ENCODE measurements at regions not wholly inside any gene's neighbourhood (a gene's known extent, or its start where the extent isn't known, plus 50 kb on each side); places are given as distances from the start of the nearest gene placed in this dataset.

GRCh38 chr6:104087765-104088164 lies 772.0 kb downstream of the HACE1 start:
- no peak for DNase-seq (ENCODE audit: low read depth in 2 of 2)

- no peak for DNase-seq (ENCODE audit: low read depth in 2 of 2)
These were observed 791.4 kb downstream of the HACE1 start for GRCh38 chr6:104068281-104068680.

- no peak for DNase-seq (ENCODE audit: low read depth in 2 of 2)
These were observed 794.8 kb downstream of the HACE1 start for GRCh38 chr6:104064876-104065275.

GRCh38 chr6:104050455-104050854 lies 809.3 kb downstream of the HACE1 start:
- no peak for DNase-seq (ENCODE audit: low read depth in 2 of 2)

- DNase-seq (ENCODE audit: low read depth in 2 of 2): no peak
These were observed 813.3 kb downstream of the HACE1 start for GRCh38 chr6:104046426-104046825.

GRCh38 chr6:104031346-104031745 lies 828.4 kb downstream of the HACE1 start:
- no peak for DNase-seq (ENCODE audit: low read depth in 2 of 2)

GRCh38 chr6:104022126-104022525 lies 837.6 kb downstream of the HACE1 start:
- no peak for DNase-seq (ENCODE audit: low read depth in 2 of 2)

GRCh38 chr6:104019075-104019753 lies 840.5 kb downstream of the HACE1 start:
- DNase-seq (ENCODE audit: low read depth in 2 of 2): no peak

- DNase-seq (ENCODE audit: low read depth in 2 of 2): no peak
These were observed 842.0 kb downstream of the HACE1 start for GRCh38 chr6:104017410-104018381.

- no peak for DNase-seq (ENCODE audit: low read depth in 2 of 2)
These were observed 845.4 kb downstream of the HACE1 start for GRCh38 chr6:104014163-104014959.

GRCh38 chr6:104013312-104013971 lies 846.3 kb downstream of the HACE1 start:
- DNase-seq (ENCODE audit: low read depth in 2 of 2): no peak

GRCh38 chr6:104010897-104011296 lies 848.8 kb downstream of the HACE1 start:
- no peak for DNase-seq (ENCODE audit: low read depth in 2 of 2)

- DNase-seq (ENCODE audit: low read depth in 2 of 2): no peak
These were observed 855.8 kb downstream of the HACE1 start for GRCh38 chr6:104003803-104004516.

GRCh38 chr6:103995571-103995970 lies 864.1 kb downstream of the HACE1 start:
- no peak for DNase-seq (ENCODE audit: low read depth in 2 of 2)

GRCh38 chr6:103983860-103984259 lies 875.9 kb downstream of the HACE1 start:
- no peak for DNase-seq (ENCODE audit: low read depth in 2 of 2)

GRCh38 chr6:103983011-103983410 lies 876.7 kb downstream of the HACE1 start:
- no peak for DNase-seq (ENCODE audit: low read depth in 2 of 2)

- no peak for DNase-seq (ENCODE audit: low read depth in 2 of 2)
These were observed 877.1 kb downstream of the HACE1 start for GRCh38 chr6:103982574-103982973.

GRCh38 chr6:103979308-103979707 lies 880.4 kb downstream of the HACE1 start:
- no peak for DNase-seq (ENCODE audit: low read depth in 2 of 2)

- no peak for DNase-seq (ENCODE audit: low read depth in 2 of 2)
These were observed 922.3 kb downstream of the HACE1 start for GRCh38 chr6:103937389-103937788.

GRCh38 chr6:103925317-103925716 lies 934.4 kb downstream of the HACE1 start:
- DNase-seq (ENCODE audit: low read depth in 2 of 2): no peak

GRCh38 chr6:103910018-103910417 lies 949.7 kb downstream of the HACE1 start:
- DNase-seq (ENCODE audit: low read depth in 2 of 2): no peak
